Upper lobe of left lung (tissue), 6 donors: ENCODE measurements at regions not wholly inside any gene's neighbourhood (a gene's known extent, or its start where the extent isn't known, plus 50 kb on each side); places are given as distances from the start of the nearest gene placed in this dataset.

Experiments
- ATAC-seq, 2 donors: fragments of 200-7000 bp; cut with Tn5 transposase; one replicate each; pipeline ENCODE4 v1.9.1; 2022; ENCODE audit warnings: mild to moderate bottlenecking in 2 of 2, moderate library complexity in 2 of 2; ENCODE audit not compliant: low FRiP score in 2 of 2
- DNase-seq, 2 donors: peaks; one replicate each; pipeline ENCODE4 v3.0.0-alpha.2; 2019 to 2020
- H3K27ac ChIP-seq, 4 donors: fragments of 200-600 bp; sonication (generic); one replicate each; pipeline ENCODE4 v1.5.1; 2016 to 2019
- H3K27me3 ChIP-seq, 4 donors: fragments of 200-600 bp; sonication (generic); one replicate each; pipeline ENCODE4 v1.5.1; 2017 to 2019
- H3K36me3 ChIP-seq, 4 donors: fragments of 200-600 bp; sonication (generic); one replicate each; pipeline ENCODE4 v1.5.1; 2016 to 2019
- H3K4me1 ChIP-seq, 4 donors: fragments of 200-600 bp; sonication (generic); one replicate each; pipeline ENCODE4 v1.5.1; 2018 to 2019
- H3K4me3 ChIP-seq, 4 donors: fragments of 200-600 bp; sonication (generic); one replicate each; pipeline ENCODE4 v1.5.1; 2017 to 2019; ENCODE audit warnings: mild to moderate bottlenecking in 2 of 4, moderate library complexity in 1 of 4
- H3K9me3 ChIP-seq, 4 donors: fragments of 200-600 bp; sonication (generic); one replicate each; pipeline ENCODE4 v1.5.1; 2018 to 2019
- EP300 ChIP-seq, 4 donors: sonication (generic); formaldehyde crosslinking; IDR thresholded peaks; one replicate each; pipeline ENCODE4 v1.5.1; 2017; ENCODE audit warnings: antibody characterized with exemption in 4 of 4, control low read depth in 2 of 4
- POLR2A ChIP-seq, 4 donors: fragments of 450-650 bp; IDR thresholded peaks; one replicate each; pipeline ENCODE4 v1.5.1; 2016 to 2017; ENCODE audit warnings: antibody characterized with exemption in 4 of 4, mild to moderate bottlenecking in 2 of 4
- POLR2AphosphoS5 ChIP-seq, 2 donors: sonication (generic); formaldehyde crosslinking; IDR thresholded peaks; one replicate each; pipeline ENCODE4 v1.5.1; 2017; ENCODE audit warnings: antibody characterized with exemption in 2 of 2
- WGBS, 2 donors: methylation state at CpG; one replicate each; pipeline ENCODE4 v1.1.5; 2017 to 2018; 5-methylcytosine and 5-hydroxymethylcytosine counted together
- TF ChIP-seq, protein P1 (sequence below), 6 experiments: fragments of 450-650 bp in 4 of 6; fragments of 200-600 bp in 2 of 6; sonication (generic) in 2 of 6; IDR thresholded peaks; one replicate each; pipeline ENCODE4 v1.5.1; 2016 to 2019; ENCODE audit warnings: antibody characterized with exemption in 6 of 6
- donor health status: DM: no; HTN: no; CAD: no; lungs with moderate emphysema.
- donor health status: DM: no; HTN: yes; CAD: no; lungs with severe emphysema.

DNA sequence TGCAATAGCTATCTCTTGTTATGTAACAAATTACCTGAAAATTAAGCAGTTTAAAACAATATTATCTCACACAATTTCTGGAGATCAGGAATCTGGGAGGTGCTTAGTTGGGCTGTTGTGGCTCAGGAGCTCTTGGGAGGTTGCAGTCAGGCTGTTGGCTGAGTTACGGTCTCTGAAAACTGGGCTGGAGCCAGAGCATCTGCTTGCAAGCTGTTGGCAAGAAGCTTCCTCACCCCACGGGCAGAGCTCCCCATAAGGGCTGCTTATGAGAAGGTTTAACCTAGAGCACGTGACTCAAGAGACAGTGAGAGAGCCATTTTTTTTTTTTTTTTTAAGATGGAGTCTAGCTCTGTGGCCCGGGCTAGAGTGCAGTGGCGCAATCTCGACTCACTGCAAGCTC lies 346.8 kb downstream of the ATP23 start:
- TF ChIP-seq, protein P1, sequence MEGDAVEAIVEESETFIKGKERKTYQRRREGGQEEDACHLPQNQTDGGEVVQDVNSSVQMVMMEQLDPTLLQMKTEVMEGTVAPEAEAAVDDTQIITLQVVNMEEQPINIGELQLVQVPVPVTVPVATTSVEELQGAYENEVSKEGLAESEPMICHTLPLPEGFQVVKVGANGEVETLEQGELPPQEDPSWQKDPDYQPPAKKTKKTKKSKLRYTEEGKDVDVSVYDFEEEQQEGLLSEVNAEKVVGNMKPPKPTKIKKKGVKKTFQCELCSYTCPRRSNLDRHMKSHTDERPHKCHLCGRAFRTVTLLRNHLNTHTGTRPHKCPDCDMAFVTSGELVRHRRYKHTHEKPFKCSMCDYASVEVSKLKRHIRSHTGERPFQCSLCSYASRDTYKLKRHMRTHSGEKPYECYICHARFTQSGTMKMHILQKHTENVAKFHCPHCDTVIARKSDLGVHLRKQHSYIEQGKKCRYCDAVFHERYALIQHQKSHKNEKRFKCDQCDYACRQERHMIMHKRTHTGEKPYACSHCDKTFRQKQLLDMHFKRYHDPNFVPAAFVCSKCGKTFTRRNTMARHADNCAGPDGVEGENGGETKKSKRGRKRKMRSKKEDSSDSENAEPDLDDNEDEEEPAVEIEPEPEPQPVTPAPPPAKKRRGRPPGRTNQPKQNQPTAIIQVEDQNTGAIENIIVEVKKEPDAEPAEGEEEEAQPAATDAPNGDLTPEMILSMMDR (IDR thresholded peaks at IDR 0.05) = no peak
- TF ChIP-seq POLR2AphosphoS5 (IDR thresholded peaks at IDR 0.05) = no peak
- TF ChIP-seq EP300 (IDR thresholded peaks at IDR 0.05) = no peak
- TF ChIP-seq POLR2A (IDR thresholded peaks at IDR 0.05) = no peak
- WGBS, 2 donors = 85 to 92% methylated on average over 6 of the region's 6 CpGs
- H3K27me3 ChIP-seq = no peaks in the 10 kb centered on the region
- no peaks in the 10 kb centered on the region for H3K9me3 ChIP-seq
- H3K4me1 ChIP-seq = no peaks in the 10 kb centered on the region
- H3K4me3 ChIP-seq = no peak overlapping the region
- DNase-seq (no peak), ATAC-seq (no peak)
- H3K36me3 ChIP-seq = no peaks in the 10 kb centered on the region
- no peak overlapping the region for H3K27ac ChIP-seq

DNA sequence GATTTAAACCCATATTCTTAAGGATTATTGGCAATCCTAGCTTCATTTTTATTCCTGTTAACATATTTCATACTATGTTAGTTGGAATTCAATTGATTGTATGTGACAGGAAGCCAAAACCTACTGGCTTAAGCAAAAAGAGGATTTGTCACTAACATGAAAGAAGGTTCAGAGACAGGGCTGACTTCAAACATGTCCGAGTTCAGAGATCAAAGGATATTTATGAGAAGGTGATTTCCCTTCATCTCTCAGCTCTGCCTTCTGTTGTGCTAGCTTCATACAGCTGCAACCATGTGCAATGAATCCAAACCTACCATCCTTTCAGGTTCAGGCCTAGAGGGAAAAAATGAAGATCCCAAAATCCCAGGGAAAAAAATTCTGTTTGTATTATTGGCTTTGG lies 349.7 kb downstream of the ATP23 start:
- WGBS, 2 donors = 54 to 74% methylated on average over 1 of the region's 1 CpG
- ATAC-seq = no peak
- DNase-seq = no peak

DNA sequence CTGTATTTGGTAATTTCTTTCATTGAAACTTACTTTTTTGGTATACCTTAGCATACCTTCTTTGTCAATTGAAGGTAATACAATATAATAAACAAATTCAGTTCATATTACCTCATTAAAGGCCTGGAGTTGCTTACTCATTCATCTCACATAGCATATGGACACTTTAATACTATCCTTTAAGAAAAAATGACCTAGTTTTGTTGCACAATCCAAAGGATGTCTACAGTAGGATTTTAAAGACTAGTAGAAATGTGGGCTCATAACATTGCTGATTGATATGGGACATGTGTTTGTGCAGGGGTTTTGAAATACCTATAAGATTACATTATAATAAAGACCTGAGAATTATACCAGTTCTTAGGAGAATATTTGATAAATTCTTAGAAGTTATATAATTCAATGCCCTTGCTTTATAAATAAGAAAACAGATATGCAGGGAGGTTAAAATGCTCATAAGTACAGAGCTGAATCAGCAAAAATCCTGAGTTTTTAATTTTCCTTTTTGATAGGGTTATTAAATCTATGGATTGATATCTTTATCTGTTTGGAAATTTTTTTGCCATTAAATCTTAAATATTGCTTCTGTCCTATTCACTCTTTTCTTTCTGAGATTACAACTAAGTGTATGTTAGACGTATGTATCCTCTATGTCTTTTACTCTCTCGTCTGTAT lies 352.1 kb downstream of the ATP23 start:
- ATAC-seq = no peak
- Histone ChIP-seq H3K4me1 (no peaks in the 10 kb centered on the region), H3K27ac (no peak overlapping the region), H3K9me3 (no peaks in the 10 kb centered on the region), H3K27me3 (no peaks in the 10 kb centered on the region), H3K36me3 (no peaks in the 10 kb centered on the region), H3K4me3 (no peak overlapping the region)
- WGBS, 2 donors = 91 to 98% methylated on average over 2 of the region's 2 CpGs
- DNase-seq = no peak
- TF ChIP-seq, protein P1 (IDR thresholded peaks at IDR 0.05) = no peak
- TF ChIP-seq EP300 (IDR thresholded peaks at IDR 0.05) (no peak), POLR2AphosphoS5 (IDR thresholded peaks at IDR 0.05) (no peak), POLR2A (IDR thresholded peaks at IDR 0.05) (no peak)

More for the DNA sequence above, 349.7 kb downstream of the ATP23 start:
- H3K36me3 ChIP-seq = no peaks in the 10 kb centered on the region
- no peak overlapping the region for H3K27ac ChIP-seq
- H3K4me3 ChIP-seq = no peak overlapping the region
- TF ChIP-seq POLR2A (IDR thresholded peaks at IDR 0.05) = no peak
- TF ChIP-seq, protein P1 (IDR thresholded peaks at IDR 0.05) = no peak
- no peak for TF ChIP-seq POLR2AphosphoS5 (IDR thresholded peaks at IDR 0.05)
- TF ChIP-seq EP300 (IDR thresholded peaks at IDR 0.05) = no peak
- no peaks in the 10 kb centered on the region for H3K9me3 ChIP-seq
- no peaks in the 10 kb centered on the region for H3K27me3 ChIP-seq
- no peaks in the 10 kb centered on the region for H3K4me1 ChIP-seq

DNA sequence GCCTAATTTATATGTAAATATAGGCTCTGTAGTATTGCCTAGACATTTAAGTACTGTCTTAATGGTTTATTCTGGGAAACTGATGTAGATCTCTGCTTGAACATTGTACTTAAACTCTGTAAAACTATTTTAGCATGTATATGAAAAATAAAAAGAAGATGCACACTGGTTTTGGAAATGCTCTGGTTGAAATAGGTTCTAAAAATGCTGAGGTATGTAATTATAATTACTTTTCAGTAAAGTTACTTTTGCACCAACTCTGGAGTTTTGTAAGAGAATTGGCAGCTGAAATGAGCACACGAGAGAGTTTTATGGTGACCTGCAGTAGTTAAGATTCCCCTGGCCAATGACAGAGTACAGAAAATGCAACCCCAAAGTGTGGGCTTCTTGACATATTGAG lies 353.9 kb downstream of the ATP23 start:
- no peaks in the 10 kb centered on the region for H3K9me3 ChIP-seq
- H3K36me3 ChIP-seq = no peaks in the 10 kb centered on the region
- H3K27ac ChIP-seq = no peak overlapping the region
- WGBS, 2 donors = 87 to 91% methylated on average over 1 of the region's 1 CpG
- ATAC-seq (no peak), DNase-seq (no peak)
- H3K4me3 ChIP-seq = no peak overlapping the region
- H3K4me1 ChIP-seq = no peaks in the 10 kb centered on the region
- no peak for TF ChIP-seq EP300 (IDR thresholded peaks at IDR 0.05)
- no peak for TF ChIP-seq POLR2AphosphoS5 (IDR thresholded peaks at IDR 0.05)
- TF ChIP-seq POLR2A (IDR thresholded peaks at IDR 0.05) = no peak
- TF ChIP-seq, protein P1 (IDR thresholded peaks at IDR 0.05) = no peak
- H3K27me3 ChIP-seq = no peaks in the 10 kb centered on the region

DNA sequence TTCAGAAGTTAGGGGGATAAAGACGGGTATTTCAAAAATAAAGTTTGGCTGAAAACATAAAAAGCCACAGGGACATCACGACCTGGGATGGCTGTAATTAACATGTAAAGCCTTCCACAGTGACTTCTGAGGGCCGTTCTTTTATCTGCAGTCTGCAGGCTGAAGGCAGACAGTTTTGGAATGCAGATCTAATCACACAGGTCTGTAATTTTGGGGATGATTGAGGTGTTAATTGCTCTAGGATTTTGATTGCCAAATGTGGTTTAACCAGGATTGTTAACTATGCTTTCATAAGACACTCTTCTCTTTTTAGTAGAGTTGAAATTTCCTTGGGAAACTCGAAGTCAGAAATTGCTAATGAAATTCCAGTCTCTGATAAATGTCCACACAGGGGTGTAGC lies 355.5 kb downstream of the ATP23 start:
- H3K4me3 ChIP-seq = no peak overlapping the region
- TF ChIP-seq EP300 (IDR thresholded peaks at IDR 0.05) (no peak), POLR2AphosphoS5 (IDR thresholded peaks at IDR 0.05) (no peak), POLR2A (IDR thresholded peaks at IDR 0.05) (no peak)
- TF ChIP-seq, protein P1 (IDR thresholded peaks at IDR 0.05) = no peak
- H3K4me1 ChIP-seq = no peaks in the 10 kb centered on the region
- DNase-seq (no peak), ATAC-seq (no peak)
- WGBS, 2 donors = 74 to 79% methylated on average over 4 of the region's 4 CpGs
- no peaks in the 10 kb centered on the region for H3K9me3 ChIP-seq
- H3K36me3 ChIP-seq = no peaks in the 10 kb centered on the region
- H3K27ac ChIP-seq = no peak overlapping the region
- no peaks in the 10 kb centered on the region for H3K27me3 ChIP-seq
